ENCODE measurements at regions not wholly inside any gene's neighbourhood (a gene's known extent, or its start where the extent isn't known, plus 50 kb on each side); places are given as distances from the start of the nearest gene placed in this dataset.

DNA sequence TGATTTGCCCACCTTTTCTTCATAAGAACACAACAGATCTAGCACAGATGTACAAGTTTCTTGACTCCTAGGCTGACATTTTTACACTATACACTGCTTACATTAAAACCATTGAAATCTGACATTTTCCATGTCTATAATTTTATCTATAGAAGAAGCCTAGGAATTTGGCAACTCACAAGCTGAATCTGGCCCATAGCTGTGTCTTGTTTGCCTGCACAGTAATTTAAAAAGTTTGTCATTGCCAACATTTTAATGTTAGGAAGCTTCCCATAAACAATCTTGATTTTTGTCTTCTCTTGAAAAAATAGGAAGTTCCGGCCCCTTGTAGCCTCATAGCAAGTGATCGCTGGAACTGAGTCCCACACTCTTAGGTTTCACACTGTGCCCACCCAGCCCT, 394.6 kb upstream of the AZI2 start:
- DNase-seq: no peak

DNA sequence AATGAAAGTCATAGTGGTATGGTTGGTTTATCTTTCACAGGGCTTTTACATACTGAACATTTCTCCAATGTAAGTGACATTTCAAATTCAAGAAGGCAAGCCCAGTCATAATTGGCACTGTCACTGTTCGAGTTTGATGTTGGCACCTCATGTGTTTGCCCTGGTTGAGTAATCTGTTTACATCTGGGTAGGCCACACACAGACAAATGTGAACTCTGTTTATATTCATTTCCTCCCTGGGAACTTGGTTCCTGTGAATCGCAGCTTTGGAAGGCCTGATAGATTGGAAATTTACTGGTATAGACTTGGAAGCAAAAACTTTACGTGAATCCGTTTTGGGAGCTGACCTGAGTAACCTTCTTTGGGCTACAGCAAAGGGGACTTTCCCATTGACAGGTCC, 395.2 kb upstream of the AZI2 start:
- DNase-seq: peak in 1 of 2 experiments; percentile 5

DNA sequence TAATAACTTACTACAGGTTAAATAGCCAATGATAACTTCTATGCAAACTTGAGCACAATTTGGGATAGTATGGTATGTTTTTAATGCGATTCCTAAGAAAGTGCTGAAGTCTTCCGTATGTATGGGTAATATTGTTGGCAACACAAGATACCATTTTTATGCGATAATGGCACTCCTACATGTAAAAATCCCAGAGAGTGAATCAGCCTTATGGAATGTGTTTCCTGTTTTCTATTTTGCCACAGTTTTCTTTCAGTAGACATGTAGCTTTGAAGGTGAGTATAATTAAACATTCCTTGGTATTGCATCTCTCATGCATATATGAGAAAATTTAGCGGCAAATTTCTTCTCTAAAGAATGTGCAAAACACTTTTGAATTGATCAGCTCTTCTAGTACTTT, 396.8 kb upstream of the AZI2 start:
- no peak for DNase-seq

- no peak for DNase-seq
These were observed 397.4 kb upstream of the AZI2 start for GRCh38 chr3:28745916-28746617.

- no peak for DNase-seq
These were observed 398.4 kb upstream of the AZI2 start for GRCh38 chr3:28746990-28747389.

DNA sequence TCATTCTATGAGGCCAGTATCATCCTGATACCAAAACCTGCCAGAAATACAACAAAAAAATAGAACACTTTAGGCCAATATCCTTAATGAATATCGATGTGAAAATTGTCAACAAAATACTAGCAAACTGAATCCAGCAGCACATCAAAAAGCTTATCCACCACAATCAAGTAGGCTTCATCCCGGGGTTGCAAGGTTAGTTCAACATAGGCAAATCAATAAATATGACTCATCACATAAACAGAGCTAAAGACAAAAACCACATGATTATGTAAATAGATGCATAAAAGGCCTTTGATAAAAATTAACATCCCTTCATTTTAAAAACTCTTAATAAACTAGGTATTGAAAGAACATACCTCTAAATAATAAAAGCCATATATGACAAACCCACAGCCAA, 403.2 kb upstream of the AZI2 start:
- DNase-seq: no peak

- DNase-seq: no peak
These were observed 403.7 kb upstream of the AZI2 start for GRCh38 chr3:28752290-28752689.

DNA sequence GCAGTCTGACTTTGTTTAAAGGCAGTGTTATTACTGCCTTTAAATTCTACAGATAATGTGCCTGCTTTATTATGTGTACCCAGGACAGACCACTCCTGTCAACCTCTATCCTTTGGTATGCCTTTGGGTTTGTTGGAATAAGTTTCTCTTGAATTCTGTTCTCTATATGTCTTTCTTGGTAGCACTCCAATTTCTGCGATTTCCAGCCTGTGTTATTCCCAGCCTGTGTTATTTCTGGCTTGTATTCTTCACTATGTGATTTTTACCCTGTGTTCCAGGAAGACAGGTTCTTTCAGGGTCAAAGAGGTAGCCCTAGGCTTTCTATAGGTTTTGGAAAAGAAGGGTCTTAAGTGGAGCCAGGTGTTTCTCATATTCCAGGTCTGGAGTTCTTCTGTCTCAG, 407.4 kb upstream of the AZI2 start:
- DNase-seq: no peak

DNA sequence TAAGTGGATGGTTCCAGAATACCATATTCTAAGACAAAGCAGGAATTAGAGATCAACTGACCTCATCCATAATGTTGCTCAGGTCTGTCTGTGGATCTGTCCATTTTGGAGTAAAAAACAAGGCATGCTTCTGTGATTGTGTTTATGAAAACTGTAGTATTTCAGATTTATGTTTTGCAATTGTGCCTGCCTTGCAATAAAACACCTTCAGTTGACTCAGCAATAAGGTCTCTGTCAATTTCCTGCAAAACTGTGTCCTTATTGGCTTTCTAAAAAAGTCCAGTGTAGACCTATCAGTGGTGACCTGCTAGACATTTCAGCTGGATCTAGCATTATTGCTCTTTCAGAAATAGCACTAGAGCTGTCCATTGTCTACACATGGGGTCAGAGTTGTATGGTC, 409.5 kb upstream of the AZI2 start:
- no peak for DNase-seq

GRCh38 chr3:28761375-28761774, 412.8 kb upstream of the AZI2 start:
- DNase-seq: no peak

DNA sequence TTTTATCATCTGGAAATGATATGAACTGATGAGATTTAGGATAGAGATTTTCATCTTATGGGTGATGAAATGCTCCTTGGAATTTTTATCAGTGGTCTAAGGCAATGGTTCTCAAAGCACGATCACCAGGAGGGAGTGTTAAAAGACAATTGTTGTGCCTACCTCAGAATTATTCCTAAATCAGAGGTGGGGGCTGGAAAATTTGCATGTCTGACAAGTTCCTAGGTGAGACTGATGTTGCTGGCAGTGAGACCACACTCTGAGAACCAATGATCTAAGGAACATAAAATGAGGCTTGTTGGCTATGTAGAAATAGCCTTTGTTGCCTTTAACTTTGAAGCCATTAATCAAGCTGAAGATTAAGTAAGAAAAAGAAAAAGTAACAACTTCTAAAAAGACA, 416.6 kb upstream of the AZI2 start:
- DNase-seq: no peak

- no peak for DNase-seq
These were observed 419.8 kb upstream of the AZI2 start for GRCh38 chr3:28768439-28768838.

DNA sequence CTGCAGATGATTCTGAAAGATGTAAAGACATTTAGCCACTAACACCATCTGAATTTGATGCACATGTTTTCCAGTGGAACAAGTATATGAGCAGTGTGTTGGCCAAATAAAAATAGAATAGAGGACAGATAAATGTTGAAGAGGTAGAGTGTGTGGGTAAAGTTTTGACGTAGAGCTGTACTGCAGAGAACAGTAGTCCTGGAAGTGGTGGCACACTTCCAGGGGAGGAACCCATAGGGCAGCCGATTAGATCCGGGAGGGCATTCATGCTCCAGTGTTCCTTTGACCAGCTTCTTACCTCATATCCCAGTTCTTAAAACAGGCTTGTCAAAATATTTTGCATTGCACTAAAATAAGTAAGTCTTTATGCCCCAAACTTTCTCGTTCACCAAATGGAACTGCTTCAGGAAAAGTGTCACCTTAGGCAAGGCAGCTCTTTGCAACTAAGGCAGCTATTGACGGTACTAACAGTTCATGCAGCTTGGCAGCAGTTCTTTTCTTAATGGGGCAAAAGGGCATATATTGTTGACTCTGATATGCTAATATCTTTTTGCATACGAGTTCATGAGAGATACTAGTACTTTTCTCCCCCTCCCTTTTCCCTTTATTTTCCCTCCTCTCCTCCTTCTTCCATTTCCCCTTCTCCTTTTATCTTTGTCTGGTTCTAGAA, 429.3 kb upstream of the AZI2 start:
- DNase-seq: no peak

GRCh38 chr3:28780480-28780879, 431.9 kb upstream of the AZI2 start:
- no peak for DNase-seq

DNA sequence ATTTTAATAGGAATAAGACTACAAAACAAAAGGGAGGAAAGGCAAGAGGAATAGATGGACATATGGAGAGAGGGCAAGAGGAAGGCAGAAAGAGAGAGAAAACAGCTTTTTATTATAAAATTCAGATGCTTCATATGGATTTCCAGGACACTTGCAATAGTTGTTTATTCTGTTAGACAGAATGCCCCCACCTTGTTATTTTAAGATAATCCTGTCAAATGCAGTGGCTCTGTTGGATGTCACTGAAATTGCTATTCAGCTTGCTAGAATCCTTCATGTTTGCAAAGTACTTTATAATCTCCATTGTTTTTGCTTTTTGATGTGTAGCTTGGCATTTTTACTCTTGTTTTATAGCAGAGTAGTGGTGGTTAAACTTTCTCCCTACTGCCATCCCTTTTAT, 432.4 kb upstream of the AZI2 start:
- no peak for DNase-seq

- DNase-seq: no peak
These were observed 437.8 kb upstream of the AZI2 start for GRCh38 chr3:28786446-28786845.

- no peak for DNase-seq
These were observed 439.9 kb upstream of the AZI2 start for GRCh38 chr3:28788571-28788970.

DNA sequence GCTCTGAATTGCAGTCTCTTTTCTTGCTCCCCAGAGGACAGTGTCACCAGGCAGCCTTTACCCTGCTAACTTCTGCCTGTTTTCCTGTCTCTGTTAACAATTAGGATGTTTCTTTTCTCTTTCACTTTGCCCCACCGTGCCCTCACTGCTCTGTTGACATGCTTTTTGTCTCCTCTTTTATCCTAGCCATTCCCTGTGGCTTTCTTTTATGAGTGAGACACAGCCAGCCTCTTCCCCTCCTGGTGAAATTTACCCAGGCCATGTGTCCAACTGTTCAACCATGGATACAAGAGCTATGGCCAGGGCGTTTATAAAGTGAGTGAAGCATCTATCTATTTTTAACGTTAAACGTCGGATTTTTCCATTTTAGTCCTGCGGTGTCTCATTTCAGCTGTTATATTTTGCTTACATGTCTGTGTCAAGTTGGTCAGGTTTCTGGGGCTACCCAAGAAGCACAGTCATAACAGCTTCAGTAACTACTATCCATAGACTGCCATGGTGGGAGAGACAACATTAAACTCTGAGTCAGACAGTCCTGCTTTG, 443.2 kb upstream of the AZI2 start:
- peak; percentile 6 to 18 for DNase-seq

DNA sequence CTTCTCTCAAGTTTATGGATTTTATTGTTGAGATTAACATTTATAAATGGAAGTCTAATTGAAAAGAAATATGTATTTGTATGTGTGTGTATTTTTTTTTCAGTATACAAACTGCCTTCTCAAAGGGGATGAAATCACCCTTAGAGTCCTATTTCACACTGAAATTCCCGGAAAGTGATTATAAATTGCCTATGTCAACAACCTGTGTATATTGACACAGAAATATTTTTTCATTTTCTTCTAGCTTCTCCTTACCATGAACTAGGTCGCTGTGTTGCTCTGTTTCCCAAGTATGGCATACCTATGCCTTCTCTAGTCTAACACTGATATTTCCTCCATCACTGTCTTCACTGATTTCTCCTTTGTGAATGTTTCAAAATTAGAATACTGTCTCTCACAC, 444.0 kb upstream of the AZI2 start:
- no peak for DNase-seq

- no peak for DNase-seq
These were observed 450.5 kb upstream of the AZI2 start for GRCh38 chr3:28799084-28799483.

DNA sequence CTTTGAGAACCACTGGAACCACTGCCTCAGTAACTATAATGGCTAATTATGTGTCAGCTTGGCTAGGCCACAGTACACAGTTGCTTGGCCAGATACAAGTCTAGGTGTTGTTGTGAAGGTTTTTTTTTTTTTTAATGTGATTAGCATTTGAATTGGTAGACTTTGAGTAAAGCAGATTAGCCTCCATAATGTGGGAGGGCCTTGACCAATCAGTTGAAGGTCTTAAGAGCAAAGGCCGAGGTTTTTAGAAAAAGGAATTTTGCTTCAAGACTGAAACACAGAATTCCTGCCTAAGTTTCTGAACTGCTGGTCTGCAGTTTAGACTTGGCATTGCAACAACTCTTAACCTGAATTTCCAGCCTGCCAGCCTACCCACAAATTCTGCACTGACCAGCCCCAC, 451.6 kb upstream of the AZI2 start:
- DNase-seq: no peak

DNA sequence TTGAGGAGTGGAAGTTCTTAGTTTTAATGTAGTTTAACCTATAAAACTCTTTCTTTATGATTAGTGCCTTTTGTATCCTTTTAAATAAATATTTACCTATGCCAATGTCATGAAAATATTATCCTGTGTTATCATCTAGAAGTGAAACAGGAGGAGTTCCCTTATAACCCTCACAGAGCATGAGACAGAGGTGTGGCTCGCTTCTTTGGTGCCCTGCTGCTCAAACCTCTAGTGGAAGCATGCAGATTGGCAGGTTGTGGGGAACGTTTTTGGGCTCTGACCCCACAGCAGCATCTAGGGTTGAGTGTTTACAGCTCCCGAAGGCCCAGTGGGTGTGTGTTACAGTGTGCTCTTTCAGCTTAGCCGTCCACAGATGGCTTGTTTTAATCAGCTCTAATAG, 459.4 kb upstream of the AZI2 start:
- no peak for DNase-seq

DNA sequence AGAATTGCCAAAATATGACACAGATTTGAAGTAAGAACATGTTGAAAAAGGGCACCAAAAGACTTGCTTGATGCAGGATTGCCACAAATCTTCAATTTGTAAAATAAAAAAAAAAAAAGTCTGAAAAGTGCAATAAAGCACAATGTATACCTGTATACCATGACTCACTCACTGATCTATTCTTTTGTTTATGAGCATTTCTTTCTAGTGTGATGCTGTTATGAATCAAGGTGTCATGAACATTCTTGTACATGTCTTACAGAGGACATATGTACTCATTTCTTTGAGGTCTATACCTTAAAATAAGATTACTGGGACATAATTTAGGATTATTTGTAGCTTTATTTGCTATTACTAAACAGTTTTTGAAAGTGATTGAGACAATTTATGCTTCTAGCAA, 464.9 kb upstream of the RBMS3 start:
- no peak for DNase-seq

DNA sequence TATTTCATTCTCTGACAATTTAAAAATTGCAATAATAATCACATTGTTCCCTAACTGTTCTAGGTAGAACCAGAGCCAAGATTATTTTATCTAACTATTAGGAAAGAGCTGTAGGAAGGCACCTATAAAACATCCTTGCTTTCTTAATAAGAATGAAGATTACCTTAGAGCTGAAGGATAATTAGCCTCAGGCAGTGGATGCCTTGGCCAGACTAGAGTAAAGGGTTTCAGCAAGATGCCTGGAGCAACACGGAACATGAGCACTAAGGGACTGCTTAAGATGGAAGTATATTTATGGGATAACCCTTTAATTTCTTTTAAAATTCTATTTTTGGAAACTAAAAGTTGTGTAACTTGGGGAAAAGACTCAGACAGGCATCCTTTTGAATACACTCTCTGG, 456.6 kb upstream of the RBMS3 start:
- no peak for DNase-seq

GRCh38 chr3:28826840-28827239, 454.0 kb upstream of the RBMS3 start:
- DNase-seq: no peak

Measured in NCI-H2081 (cell line).